GM18909 (cell line): ENCODE measurements at regions not wholly inside any gene's neighbourhood (a gene's known extent, or its start where the extent isn't known, plus 50 kb on each side); places are given as distances from the start of the nearest gene placed in this dataset.

ENCODE experiments used
- ATAC-seq: cut with Tn5 transposase; IDR thresholded peaks from one replicate; pipeline ENCODE4 v1.9.1; 2021; ENCODE audit warnings: mild to moderate bottlenecking; ENCODE audit not compliant: unreplicated experiment, poor library complexity

- ATAC-seq, result no peak
Measured at GRCh38 chr3:113051787-113052186, 61.0 kb downstream of the GTPBP8 start.

- ATAC-seq, result no peak
Measured at GRCh38 chr3:113053169-113053568, 62.4 kb downstream of the GTPBP8 start.

GRCh38 chr3:113054552-113054951, 63.8 kb downstream of the GTPBP8 start:
- ATAC-seq, result no peak

GRCh38 chr3:113055201-113055600, 64.4 kb downstream of the GTPBP8 start:
- no peak for ATAC-seq

GRCh38 chr3:113055961-113056360, 65.2 kb downstream of the GTPBP8 start:
- no peak for ATAC-seq

GRCh38 chr3:113057117-113057516, 66.3 kb downstream of the GTPBP8 start:
- peak; percentile 76 for ATAC-seq

GRCh38 chr3:113058188-113058587, 67.4 kb downstream of the GTPBP8 start:
- no peak for ATAC-seq

GRCh38 chr3:113062705-113063104, 71.9 kb downstream of the GTPBP8 start:
- no peak for ATAC-seq

GRCh38 chr3:113063126-113063894, 72.5 kb downstream of the GTPBP8 start:
- no peak for ATAC-seq

GRCh38 chr3:113064183-113064582, 73.4 kb downstream of the GTPBP8 start:
- no peak for ATAC-seq

- no peak for ATAC-seq
Measured at GRCh38 chr3:113065336-113065735, 74.6 kb downstream of the GTPBP8 start.

- peak; percentile 17 for ATAC-seq
Measured at GRCh38 chr3:113070072-113070640, 79.4 kb downstream of the GTPBP8 start.

- peak; percentile 100 for ATAC-seq
Measured at GRCh38 chr3:113070681-113071113, 79.9 kb downstream of the GTPBP8 start.

GRCh38 chr3:113075588-113075987, 84.8 kb downstream of the GTPBP8 start:
- ATAC-seq, result no peak

GRCh38 chr3:113079218-113079961, 88.6 kb downstream of the GTPBP8 start:
- peak; percentile 90 for ATAC-seq

GRCh38 chr3:113084777-113085176, 94.0 kb downstream of the GTPBP8 start:
- ATAC-seq, result no peak

- ATAC-seq, result no peak
Measured at GRCh38 chr3:113086560-113087461, 96.0 kb downstream of the GTPBP8 start.

- ATAC-seq, result no peak
Measured at GRCh38 chr3:113088616-113089015, 97.8 kb downstream of the GTPBP8 start.

- ATAC-seq, result no peak
Measured at GRCh38 chr3:113091417-113091816, 100.6 kb downstream of the GTPBP8 start.

- ATAC-seq, result no peak
Measured at GRCh38 chr3:113092746-113093145, 102.0 kb downstream of the GTPBP8 start.
